NCI-H2107 treated with DMSO at 0.1 percent for 48 hours (cell line): ENCODE measurements at regions not wholly inside any gene's neighbourhood (a gene's known extent, or its start where the extent isn't known, plus 50 kb on each side); places are given as distances from the start of the nearest gene placed in this dataset.
A peak's percentile ranks its signal among the peaks of the same experiment; 100 is the strongest.

Source experiments
- DNase-seq: peaks from one replicate; lab custom pipeline; 2025; ENCODE audit not compliant: unreplicated experiment; lab: John Stamatoyannopoulos, UW

DNA sequence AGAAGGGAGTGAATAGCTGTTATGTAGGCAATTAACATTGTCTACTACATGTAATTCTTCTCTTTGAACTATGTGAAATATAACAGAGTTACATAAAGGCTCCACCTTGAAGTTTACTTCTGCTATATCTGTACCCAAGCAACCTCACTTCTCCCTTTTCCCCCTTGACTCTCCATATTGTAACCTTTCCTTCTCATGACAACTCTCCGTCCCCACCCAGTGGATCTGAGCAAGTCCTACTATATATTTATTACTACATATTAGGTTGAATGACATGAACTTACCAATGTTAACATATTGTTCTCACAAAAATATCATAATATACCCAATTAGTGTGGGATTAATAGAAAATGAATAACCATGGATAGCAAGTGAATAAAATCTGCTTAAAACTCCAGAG, 93.2 kb upstream of the ATP8A1 start:
- DNase-seq: peak; percentile 46

DNA sequence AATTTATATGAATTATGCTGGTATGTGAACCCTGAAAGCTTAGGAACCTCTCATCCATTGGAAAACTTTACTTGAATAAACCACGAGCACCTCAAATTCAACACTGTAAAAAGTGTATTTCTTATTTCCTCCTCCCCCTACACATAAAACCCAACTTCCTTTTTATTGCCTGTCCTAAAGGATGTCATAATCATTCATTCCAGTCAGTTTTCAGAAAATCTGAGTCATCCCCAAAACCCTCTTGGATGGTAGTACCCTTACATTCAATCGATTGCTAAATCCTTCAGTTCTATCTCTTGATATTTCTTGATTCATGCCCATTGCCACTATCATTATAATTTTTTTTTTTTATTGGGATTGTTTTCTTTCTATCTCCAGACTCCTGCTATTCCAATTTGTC, 91.1 kb upstream of the ATP8A1 start:
- no peak for DNase-seq

DNA sequence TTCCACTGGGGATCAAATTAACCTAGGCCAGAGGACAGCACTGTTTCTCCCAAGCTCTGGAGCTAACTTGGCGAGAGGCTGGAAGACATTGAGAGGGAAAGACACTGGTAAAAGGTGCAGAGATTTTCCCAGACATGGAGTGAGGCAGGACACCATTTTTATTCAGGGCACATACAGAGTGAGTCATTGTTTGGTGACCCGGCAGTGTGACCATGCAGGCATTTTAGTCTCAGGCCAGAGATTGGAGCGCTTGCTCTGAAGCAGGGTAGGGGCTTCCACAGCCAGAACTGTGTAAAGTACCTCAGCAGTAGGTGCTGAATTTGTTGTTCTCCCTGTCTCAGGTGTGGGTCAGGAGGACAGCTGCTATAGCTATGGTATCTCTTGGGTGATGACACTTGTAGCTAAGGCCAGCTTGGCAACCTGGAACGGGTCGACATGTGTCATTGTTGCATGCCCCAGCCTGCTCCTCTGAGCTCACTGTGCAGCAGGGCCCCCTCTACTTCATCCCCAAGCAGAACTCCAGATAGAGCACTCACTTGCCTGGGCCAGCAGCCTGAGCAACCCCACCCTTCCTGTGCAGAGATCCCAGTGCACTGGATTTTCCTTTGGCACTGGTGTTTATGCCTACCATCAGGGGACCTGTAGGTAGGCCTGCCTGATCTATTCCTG, 79.8 kb upstream of the ATP8A1 start:
- DNase-seq: no peak

DNA sequence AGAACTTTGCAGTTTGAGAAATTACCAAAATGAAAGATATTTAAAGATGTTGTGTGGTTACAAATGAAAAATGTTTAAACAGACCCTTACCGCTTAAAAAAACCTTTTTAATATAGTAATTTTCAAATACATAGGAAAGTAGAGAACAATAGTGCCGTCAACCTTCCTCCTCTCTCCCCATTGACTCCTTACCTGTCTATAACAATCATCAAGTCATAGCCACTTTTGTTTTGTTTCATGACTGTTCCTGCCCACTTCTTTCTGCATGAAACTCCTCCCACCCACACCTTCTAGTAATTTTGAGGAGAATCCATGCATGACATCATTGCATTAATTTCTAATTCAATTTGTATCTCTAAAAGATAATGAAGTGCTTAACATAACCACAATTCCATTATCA, 76.5 kb upstream of the ATP8A1 start:
- DNase-seq: no peak

DNA sequence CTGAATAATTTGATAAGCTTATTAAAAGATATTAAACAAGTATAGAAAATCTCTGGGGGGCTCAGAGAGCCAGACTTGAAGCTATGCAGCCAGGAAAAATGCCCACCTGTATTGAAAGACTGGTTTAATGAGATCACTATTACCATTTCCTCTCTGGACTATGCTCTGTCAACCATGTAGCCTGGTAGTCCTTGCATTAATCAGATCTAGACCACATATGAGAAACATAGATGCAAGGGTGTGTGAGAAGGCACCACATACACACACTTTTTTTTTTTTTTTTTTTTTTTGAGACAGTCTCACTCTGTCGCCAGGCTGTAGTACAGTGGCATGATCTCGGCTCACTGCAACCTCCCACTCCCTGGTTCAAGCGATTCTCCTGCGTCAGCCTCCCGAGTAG, 75.9 kb upstream of the ATP8A1 start:
- no peak for DNase-seq

DNA sequence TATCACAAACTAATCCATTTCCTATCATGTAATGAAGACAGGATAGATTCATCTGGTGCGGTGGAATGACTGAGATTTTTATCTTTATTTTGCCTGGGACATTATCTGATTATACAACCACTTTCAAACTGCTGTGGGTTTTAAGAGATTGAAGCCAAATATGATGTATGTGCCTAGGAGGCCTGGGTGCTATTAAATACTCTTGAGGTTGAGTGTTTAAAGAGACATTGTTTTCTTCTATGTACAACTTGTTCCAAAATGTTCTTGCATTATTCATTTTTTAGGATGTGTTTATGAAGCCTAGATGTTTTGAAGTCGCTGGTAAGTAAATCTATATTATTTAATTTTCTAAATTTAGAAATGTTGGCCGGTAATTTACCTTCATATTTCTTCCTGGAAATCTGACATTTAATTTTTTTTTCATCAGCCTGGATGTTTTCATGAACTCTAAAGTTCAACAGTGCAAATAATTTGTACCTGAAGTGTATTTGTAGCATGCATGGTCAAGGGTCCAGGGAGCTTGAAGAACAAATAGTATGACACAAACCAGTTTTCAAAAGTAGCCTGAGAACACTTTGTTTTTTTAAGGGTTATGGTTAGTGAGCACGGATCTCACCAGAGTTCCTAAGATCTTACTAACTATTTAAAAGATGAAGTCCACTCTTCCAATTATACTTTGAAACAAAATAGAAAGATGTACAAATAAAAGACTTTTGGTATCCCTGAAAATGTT, 72.8 kb upstream of the ATP8A1 start:
- DNase-seq: no peak

DNA sequence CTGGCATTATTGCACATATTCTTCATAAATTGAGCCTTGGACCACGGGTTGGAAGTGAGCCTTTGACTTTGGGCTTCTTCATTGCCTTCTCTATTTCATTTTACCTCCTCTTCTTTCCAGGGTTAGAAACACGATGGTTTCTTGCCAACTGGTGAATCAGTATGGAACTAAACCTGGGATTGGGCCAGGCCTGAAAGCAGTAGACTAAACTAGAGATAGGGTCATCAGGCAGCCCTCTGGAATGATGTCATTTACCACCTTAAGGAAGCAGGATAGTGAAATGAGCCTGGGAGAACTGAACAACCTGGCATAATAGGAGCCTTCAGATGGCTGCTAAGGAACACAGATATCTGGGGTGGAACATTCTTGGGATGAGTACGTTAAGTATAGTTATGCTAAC, 67.5 kb upstream of the ATP8A1 start:
- no peak for DNase-seq

DNA sequence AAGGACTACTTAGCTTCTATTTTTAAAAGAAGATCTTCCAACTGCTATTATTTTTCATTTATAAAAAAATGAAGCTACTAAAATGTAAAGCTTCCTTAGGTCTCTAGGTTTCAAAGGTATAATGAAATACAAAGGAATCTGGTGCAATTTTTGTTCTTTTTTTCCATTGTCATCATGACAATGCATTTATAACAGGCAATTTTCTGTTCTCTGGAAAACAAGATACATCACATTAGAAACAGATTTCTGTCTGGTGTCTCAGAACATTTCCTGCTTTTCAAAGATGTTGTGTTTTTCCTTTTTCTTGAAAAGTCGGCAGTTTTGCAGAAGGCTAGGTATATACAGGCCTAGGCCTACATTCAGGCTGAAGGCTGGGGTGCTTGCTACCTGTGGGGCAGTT, 63.6 kb upstream of the ATP8A1 start:
- DNase-seq: no peak

DNA sequence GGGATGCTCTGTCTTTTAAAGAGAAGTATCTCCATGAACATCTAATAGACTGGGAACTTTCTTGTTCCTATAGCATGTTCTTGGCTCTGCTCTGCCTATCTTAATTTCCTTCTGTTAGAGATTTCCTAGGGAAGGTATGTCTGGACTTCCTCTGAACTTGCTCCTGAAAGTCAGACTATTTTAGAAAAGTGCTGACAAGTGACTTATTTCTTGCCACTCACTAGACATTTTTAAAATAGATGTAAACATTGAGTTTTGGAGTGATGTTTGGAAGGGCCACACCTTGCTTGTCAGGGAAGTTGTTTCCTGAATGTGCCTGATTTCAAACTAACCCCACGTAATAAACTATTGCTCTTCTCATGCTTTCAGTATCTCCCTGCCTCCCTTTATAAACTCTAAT, 62.4 kb upstream of the ATP8A1 start:
- no peak for DNase-seq

DNA sequence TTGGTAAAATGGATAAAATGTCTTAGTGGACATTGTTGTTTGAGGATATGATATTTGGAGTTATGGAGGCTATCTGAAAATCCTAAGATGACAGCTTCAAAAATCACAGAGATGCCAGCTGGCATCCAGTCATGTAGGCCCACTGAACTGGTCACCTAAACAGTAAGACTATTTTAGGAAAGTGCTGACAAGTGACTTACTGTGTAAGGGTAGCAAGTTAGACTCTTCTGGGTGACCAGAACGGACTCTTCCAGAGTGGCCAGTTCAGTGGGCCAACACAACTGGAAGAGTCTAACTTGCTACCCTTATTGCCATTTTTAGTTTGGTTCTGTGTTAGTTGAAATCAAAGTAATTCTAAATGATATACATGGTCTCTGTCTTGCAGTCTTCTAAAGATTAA, 61.4 kb upstream of the ATP8A1 start:
- DNase-seq: no peak

DNA sequence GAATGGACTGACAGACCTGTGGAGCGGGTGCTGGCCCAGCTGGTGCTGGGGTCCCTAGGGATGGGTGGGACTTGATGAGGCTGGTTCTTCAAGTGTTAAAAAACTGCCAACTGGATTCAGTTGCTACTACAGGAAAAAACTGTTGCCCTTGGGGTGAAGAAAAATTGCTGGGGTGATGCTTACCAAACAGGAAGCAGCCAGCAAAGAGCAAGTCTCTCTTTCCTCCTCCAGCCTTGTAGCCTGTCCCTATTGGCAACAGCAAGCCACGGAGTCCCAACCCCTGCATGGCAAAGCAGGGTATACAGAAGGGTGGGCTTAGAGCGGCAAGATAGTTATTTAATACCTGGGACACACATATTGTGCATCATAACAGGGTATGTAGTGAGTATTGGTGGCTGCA, 60.1 kb upstream of the ATP8A1 start:
- no peak for DNase-seq

DNA sequence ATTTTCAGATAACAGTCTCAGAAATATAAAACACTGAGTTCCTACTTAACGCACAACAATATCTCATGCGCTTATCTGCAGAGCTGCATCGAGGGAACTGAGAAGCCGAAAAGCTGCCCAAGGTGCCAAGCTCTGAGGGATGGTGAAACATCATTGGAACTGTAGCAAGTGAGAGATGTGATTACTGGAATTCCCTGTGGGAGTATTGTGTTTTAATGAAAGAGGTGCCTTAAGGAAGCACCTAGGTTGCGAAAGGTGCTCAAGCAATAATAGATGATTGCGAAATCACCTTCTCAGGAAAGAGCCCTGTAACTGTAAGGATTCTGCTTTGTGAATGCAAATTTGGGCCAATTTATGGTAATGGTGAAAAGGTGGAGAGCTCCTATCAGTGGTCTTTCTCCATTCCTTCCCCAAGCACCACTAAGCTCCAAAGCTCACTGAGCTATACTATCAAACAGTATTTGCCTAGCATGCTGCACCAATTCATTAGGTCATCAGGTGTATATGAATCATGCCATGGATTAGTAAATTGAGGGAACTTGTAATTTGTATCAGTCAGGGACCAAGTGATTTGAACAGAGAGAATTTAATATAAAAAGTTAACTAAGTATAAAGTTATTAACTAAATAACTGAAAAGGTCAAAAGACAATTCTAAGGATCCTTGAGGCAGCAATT, 59.0 kb upstream of the ATP8A1 start:
- DNase-seq: no peak

DNA sequence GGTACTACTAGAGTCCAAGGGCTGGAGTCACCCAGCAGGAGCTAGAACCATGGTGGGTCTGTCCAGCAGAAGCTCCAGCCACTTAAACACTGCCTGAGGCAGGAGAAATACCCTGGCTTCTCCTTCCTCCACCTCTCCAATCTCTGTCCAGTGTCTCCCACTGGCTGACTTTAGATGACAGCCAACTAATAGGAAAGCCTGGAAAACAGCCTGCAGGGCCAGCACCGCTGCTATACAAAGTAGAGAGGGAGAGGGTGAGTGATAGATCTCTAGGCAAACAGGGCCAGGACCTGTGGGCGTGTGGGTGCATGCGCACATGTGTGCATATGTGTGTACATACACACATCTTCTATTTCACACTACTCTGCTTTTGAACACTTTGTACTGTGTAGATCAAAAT, 56.5 kb upstream of the ATP8A1 start:
- no peak for DNase-seq

DNA sequence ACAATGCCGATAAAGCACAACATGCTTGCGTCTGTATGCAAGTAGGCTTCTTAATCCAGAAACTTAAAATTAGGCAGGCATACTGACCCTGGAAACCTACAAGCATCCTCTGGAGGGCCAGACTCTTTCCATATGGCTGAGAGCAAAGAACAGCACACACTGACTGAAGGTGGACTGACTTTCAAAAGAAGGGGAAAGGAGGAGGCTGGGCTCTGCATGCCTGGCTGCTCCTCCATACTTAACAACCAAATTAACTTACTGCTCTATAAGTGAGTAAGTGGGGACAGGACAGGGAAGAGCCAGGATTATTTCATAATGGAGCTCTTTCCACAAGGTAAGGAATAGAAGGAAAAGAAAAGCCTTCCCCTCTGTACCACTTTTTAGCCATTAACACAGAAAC, 55.9 kb upstream of the ATP8A1 start:
- no peak for DNase-seq

DNA sequence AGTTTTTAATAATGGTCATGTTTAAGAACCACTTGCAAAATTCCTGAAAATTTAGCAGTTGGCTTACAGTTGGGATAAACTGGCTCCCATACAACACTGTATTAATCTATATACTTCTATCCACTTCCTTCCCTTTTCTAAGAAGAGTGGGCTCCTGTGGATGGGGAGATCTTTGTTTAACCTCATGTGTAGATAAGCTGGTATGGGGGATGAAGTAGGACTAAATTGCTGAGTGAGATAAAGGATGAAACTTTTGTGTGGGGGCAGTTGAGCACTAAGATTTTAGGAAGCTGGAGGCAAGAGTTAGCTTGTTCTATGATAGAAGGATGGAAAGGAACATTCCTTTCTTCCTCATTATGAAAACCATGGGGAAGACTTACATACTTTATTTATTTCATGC, 54.6 kb upstream of the ATP8A1 start:
- DNase-seq: no peak

DNA sequence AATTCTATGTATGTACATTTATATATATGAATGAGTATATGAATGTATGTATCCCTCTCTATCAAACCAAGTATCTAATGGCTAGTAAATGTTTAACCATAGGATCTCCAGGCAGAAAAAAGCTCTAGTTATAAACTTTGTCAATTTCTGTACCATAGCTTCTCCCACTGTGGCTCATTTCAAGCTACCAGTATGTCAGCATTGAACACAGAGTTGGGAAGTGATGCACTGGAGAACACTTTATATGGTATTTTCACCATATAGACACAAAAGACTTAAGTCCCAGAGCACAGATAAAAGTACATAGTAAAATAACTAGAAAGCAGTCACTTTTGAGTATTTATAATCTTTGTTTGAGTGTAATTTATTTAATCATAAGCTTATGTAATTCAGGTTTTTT, 53.9 kb upstream of the ATP8A1 start:
- no peak for DNase-seq

DNA sequence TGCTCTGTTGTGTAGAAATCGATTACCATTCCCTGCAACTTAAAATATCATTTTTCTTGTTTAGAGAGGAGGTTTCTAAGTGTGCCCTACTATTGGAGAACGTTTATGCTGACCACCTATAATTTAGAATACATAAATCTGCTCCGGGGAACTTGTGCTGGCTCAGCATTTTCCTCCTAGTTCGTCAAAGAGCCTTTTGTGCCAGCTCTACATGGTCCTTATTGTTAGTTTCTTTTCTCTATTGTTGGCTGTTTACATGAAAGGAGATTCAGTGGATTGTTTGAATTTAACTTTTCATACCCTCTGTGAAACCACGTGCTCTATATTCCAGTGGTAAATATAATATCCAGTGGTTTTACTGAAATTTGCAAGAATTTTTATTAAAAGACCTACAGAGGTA, 53.4 kb upstream of the ATP8A1 start:
- no peak for DNase-seq

DNA sequence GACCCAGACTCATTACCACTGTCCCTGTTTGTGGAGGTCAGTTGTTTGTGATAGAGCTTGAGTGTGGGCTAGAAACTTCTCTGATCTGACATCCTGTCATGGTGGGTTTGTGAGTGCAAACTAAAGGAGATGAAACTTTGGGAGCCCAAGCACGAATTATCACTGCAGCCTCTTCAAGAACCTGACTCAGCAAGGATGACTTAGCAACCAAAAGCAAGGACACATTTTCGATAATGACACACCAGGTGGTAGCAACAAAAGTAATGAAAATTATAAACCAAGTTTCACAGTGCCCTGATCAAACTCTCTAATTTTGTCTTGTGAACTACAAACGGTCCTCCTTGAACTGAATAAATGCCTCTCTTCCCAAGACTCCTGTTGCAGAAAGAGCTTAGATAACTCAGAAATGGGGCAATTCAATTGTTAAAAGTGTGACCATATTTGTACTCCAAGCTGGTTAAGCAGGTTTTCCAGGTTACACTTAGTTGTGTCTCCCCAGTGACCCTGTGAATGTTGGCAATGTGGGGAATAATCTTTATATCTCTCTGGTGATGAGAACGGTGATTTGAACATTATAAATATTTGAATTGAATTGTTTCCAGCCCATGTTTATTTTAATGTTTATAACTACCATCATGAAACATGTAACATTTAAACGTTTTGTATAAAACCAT, 52.6 kb upstream of the ATP8A1 start:
- DNase-seq: no peak

DNA sequence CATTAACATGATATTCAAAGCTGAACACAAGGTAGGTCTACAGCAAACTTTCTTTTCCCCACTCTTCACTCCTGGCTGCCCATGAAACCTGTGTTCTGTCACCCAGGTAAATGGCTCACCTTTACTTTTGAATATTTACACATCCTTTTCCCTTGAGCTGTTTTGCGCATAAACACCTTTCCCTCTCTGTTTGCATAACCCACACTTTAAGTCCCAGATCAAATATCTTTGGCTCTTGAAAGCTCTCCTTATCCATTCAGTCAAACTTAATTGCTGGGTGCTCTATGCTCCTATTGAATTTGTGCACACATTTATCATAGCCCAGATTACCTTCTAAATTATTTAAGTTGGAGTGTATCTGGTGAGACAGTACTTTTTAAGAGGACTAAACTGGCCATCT, 51.7 kb upstream of the ATP8A1 start:
- peak; percentile 76 for DNase-seq
